Left colon (tissue), 2 donors: ENCODE measurements at regions not wholly inside any gene's neighbourhood (a gene's known extent, or its start where the extent isn't known, plus 50 kb on each side); places are given as distances from the start of the nearest gene placed in this dataset.
"Not testable (repeated sequence)": the region's sequence is repeated elsewhere in the genome, so short reads cannot be mapped to it uniquely, and the experiment has no call there.

ENCODE experiments used
- ATAC-seq: fragments of 200-7000 bp; cut with Tn5 transposase; one replicate; pipeline ENCODE4 v1.9.1; 2020; ENCODE audit warnings: mild to moderate bottlenecking, moderate library complexity
- DNase-seq, 2 donors: peaks; one replicate each; pipeline ENCODE4 v3.0.0-alpha.2; 2020
- intact Hi-C, 2 donors: fragments of 100-400 bp; cut with DNase I in 1 of 2; cut with micrococcal nuclease in 1 of 2; formaldehyde crosslinking; loops; one replicate each; pipeline versions ENCODE4 v1.11.2 to v1.14.0; 2022; cut with DNase I, micrococcal nuclease
- donor health status: DM: no; HTN: no; CAD: no.
- donor health status: DM: yes; HTN: yes; CAD: no.

DNA sequence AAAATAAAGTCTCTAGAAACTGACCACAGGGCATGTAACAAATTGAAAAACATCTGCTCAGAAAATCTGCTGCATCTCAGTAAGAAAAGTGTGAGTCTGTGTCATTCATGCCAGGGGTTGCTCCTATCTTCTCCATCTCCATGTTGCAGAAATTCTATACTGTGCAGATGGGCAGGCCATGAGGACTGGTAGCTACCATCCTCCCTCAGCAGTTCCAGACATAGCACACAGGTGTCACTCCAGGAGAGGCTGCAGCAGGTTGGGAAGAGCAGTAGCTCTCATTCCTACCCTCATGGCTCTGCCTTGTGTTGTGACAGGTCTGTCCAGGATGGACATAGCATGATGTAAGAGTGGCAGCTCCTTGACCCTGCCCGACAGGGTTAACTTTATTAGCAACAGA, 173.4 kb downstream of the NDUFS4 start:
- intact Hi-C loops: no loop called here
- no peak for DNase-seq
- no peak for ATAC-seq

DNA sequence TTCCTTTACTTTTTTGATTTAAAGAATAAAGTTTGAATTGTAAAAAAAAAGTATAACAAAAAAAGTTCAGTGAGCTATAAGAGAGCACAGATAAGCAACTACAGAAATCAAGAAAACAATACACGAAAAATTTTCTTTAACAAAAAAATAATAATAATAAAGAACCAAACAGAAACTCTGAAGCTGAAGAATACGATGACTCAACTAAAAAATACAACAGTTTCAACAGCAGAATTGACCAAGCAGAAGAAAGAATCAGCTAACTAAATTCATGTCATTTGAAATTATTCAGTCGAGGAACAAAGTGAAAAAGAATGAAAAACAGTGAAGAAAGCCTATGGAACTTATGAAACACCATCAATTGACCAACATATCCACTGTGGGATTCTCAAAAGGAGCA, 177.7 kb downstream of the NDUFS4 start:
- intact Hi-C loops: no loop called here
- DNase-seq: no peak
- ATAC-seq: no peak

DNA sequence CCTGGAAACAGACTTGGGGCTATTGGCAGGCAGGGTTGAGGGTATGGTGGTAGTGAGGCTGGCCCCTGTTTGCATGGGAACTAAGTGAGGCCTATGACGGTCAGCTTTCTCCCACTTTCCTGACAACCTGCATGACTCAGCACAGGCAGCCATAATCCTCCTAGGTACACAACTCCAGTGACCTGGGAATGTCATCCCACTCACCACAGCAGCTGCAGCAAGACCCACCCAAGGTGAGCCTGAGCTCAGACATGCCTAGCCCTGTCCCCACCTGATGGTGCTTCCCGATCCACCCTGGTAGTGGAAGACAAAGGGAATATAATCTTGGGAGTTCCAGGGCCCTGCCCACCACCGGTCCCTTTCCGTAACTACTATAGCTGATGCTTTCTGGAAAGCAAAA, 178.7 kb downstream of the NDUFS4 start:
- DNase-seq (no peak), ATAC-seq (no peak)
- intact Hi-C loops: no loop called here

DNA sequence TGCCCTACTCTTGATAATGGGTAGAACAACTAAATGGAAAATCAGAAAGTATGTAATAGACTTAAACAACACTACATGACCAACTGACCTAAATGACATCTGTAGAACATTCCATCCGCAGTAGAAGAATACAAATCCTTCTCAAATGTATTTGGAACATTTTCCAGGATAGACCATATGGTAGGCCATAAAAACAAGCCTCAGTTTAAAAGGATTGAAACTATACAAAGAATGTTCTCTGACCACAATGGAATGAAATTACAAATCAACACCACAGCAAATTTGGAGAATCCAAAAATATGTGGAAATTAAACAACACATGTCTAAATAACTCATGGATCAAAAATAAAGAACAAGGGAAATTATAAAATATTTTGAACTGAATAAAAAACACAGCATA, 189.2 kb downstream of the NDUFS4 start:
- no peak for DNase-seq
- no peak for ATAC-seq
- intact Hi-C loops: no loop called here

DNA sequence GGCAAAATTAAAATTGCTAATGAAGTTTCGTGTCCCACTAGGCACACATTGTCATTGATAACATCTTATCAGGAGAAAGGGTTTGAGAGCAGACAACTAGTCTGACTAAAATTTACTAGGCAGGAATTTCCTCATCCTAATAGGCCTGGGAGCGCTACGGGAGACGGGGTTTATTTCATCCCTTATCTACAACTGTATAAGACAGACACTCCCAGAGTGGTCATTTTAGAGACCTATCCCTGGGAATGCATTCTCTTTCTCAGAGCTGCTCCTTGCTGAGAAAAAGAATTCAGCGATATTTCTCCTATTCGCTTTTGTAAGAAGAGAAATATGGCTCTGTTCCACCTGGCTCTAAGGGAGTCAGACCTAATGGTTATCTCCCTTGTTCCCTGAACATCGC, 191.8 kb downstream of the NDUFS4 start:
- DNase-seq, ATAC-seq, intact Hi-C loops: not testable (repeated sequence)

DNA sequence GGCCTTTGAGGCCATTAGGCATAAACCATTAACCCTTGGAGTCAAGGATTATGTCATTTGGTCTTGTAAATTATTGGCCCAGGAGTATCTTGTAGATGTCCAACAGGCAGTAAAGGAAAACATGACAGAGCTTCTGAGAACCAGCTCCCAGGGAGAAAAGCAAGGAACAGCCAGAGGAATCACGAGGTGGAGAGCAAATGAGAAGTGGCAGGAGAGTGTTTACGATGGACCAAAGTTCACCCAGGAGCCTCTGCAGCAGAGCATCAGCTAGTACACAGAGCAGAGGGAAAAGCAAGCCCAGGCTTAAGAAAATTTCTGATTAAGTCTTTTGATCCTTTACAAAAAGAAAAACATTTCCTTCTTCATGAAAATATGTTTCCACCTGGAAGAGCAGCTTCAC, 206.2 kb downstream of the NDUFS4 start:
- intact Hi-C loops: no loop called here
- ATAC-seq (peak; percentile 83), DNase-seq (no peak)

DNA sequence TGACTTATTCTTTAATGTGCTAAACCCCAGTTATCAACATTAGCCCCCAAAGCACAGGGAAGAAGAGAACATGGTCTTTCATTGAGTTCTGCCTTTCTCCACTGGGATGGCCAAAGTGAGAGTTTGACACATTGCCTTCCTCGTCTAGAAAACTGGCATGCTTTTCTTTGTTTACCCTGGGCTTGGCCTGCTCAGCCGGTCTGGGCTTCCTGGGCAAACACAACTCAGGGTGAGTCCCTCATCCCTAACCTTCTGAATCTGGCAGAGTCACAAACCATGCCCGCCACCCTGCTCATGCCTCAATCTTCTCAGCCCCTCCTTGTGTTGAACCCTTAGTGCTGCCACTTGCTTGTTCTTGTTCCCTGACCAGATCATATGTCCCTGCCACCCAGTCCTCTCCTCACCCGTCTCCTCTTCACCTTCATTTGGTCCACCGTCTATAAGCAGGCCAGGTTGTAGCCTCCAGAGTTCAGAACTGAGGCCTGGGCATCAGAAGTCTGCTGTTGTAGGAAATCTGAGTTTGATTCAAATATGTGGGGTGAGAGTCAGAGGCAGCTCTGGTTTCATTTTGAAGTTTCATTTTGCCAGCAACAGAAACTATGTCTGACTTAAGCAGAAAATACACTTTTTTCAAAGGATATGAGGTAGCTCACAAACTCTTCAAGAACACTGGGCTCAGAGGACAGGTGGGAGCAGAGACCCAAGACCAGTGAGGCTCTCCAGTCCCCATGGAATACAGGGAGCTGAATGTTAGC, 217.6 kb downstream of the NDUFS4 start:
- peak; percentile 51 for ATAC-seq
- intact Hi-C loops: no loop called here
- no peak for DNase-seq

DNA sequence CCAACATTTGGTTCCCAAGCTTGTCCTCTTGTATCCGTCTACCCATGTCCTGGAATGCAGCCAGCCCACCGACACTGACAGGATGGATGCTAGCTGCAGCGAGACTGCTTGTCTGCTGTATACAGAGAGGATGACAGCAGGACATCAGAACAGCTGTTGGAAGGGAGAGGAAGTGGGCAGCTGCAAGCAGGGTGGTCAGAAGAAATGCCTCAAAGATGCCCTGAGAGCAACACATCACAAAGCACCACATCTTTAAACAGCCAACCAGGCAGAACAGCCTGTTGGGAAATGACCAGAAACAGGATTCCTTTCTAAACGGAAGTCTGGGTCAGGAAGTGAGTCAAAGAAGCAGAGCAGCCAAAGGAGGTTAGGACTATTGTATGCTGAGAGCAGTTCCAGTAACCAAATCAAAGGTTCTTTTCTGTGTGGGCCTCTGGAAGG, 219.1 kb downstream of the NDUFS4 start:
- no peak for ATAC-seq

DNA sequence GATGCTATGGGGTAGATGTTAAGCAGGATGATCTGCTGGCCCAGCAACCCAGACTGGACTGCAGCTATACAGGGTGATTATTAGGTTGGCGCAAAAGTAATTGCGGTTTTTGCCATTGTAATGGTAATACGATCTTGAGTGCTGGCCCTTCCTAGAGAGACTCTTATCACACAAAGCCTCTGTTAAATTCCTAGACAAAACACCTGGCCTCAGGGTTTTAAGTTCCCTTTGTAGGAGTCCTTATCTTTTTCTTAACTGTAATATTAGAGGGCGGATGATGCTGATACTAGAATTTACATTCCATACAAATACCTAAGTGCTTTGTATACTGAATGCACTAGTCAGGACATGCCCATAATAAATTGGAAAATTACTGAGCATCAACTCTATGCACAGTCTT, 222.2 kb downstream of the NDUFS4 start:
- intact Hi-C loops: no loop called here
- no peak for ATAC-seq

More for the DNA sequence above, 219.1 kb downstream of the NDUFS4 start:
- no peak for DNase-seq
- intact Hi-C loops: no loop called here

DNA sequence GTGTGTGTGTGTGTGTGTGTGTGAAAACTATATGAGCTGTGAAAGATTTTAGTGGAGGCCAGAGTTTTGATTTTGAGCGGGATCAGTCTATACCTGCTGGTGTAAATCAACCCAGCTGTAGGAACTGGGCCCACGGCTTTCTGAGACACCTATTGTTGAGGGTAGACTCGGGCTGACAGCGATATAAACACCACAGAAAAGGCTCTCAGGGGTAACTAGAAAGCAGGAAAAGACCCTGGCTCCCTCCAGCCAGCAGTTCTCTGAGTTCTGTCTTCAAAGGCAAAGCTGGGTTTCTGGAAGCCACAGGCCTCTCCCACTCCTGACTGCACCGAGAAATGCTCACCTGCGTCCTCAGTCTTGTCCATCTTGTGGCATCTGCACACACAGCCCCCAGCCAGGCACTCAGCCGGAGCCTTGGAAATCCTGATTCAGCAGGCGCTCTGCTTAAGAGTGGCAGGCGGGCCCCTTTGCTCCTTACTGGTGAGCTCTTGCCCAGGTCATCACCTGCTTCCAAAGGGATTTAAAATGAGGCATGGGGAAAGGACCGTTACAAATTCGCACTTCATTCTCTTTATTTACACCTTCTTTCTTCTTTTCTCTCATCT, 223.3 kb downstream of the NDUFS4 start:
- intact Hi-C loops: no loop called here

More for the DNA sequence above, 222.2 kb downstream of the NDUFS4 start:
- DNase-seq: no peak

DNA sequence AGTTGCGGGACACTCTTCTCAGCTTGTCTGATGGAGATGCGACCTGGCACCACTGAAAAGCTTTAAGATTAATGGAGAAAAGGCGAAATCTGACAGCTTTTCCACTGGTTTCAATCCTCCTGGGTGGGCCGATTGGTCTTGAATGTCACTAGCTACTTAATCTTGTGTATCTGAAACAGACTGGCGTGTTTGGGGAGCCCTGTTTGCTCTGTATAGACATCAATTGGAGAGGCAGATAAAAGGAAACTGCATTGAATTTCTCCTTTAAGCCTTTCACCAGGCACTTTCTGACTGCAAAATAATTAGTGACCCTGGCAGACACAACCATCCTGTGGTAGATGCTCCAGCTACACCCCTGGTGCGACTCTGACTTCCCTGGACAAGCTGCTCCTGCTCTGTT, 224.2 kb downstream of the NDUFS4 start:
- no peak for ATAC-seq
- intact Hi-C loops: no loop called here
- no peak for DNase-seq

More for the DNA sequence above, 223.3 kb downstream of the NDUFS4 start:
- no peak for DNase-seq
- ATAC-seq: no peak

DNA sequence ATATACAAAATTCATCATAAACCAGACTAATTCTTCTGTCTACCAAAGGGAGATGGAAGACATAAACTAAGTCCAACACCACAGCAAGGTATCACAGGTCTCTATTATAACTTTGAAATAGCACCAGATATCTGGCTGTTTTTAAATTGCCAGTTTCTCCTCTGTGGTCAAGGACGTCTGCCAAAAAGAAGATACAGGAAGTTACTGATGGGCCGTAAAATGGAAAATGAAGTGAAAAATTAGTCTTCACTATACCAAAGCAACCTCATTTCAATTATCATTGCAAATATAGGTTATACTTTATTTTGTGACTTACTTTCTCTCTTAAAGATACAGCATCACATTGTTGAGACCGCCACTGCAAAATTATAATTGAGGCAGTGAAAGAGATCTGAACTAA, 225.5 kb downstream of the NDUFS4 start:
- intact Hi-C loops: no loop called here
- DNase-seq: no peak
- no peak for ATAC-seq

DNA sequence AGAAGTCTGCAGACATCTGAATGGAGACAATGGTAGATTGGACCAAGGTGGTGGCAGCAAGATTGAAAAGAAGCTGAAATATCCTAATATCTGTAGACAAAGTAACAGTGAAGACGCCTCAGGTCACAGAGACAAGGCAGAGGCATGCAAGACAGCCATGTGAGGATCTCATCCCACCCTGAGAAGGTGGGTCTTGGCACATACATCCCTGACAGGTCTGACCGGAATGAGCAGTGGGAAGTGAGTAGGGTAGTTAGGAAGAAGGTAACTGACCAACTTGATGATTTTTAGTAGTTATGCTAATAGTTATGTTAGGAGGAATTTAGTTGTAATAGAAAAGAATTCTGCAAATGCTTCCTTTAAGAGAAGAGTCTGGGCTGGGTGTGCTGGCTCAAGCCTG, 229.6 kb downstream of the NDUFS4 start:
- no peak for DNase-seq
- intact Hi-C loops: no loop called here
- ATAC-seq: no peak

DNA sequence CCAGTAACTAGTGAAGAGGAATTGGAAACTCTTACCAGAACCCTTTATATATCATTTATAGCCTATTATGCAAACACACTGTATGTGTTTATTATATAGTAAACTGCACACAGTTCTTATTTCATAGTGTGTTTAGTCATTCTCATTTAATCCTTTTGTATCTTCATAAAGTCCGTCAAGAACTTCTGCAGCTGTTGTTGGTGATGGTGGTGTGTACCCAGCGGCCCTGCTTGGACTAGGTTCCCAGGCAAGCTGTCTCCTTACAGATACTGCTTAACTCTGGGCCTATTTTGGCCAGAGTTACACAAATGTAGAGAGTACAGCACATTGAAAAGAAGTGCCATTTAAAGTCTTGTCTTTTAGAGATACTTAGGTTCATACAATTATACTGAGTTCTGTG, 231.9 kb downstream of the NDUFS4 start:
- ATAC-seq (no peak), DNase-seq (no peak)
- intact Hi-C loops: no loop called here

DNA sequence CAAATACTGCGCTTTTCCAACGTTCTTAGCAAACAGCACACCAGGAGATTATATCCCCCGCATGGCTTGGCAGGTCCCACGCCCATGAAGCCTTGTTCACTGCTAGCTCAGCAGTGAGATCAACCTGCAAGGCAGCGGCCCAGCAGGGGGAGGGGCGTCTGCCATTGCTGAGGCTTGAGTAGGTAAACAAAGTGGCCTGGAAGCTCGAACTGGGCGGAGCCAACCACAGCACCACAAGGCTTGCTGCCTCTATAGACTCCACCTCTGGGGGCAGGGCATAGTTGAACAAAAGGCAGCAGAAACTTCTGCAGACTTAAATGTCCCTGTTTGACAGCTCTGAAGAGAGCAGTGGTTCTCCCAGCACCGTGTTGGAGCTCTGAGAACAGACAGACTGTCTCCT, 239.2 kb downstream of the NDUFS4 start:
- intact Hi-C loops, DNase-seq, ATAC-seq: not testable (repeated sequence)

DNA sequence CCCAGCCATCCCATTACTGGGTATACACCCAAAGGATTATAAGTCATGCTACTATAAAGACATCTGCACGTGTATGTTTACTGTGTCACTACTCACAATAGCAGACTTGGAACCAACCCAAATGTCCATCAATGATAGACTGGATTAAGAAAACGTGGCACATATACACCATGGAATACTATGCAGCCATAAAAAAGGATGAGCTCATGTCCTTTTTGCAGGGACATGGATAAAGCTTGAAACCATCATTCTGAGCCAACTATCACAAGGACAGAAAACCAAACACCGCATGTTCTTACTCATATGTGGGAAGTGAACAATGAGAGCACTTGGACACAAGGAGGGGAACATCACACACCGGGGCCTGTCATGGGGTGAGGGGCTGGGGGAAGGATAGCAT, 248.0 kb downstream of the NDUFS4 start:
- intact Hi-C loops, ATAC-seq, DNase-seq: not testable (repeated sequence)

DNA sequence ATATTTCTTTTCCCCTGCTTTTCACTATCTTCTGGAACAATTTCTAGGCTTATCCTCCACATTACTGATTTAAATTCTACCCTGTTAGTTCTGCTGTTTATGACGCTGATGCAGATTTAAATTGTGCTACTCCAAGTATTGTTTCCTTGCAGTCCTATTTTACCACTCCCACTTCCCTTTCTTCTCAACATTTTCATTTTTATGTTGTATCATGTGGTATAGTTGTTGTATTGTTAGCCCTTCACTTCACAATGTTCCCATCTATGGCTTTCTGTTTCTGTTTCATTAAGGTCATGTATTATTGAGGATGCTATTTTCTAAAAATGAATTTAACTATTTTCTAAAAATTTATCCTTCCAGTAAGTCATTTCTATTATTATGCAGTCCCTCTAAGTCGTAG, 254.4 kb downstream of the NDUFS4 start:
- ATAC-seq: no peak
- intact Hi-C loops: no loop called here
- no peak for DNase-seq

DNA sequence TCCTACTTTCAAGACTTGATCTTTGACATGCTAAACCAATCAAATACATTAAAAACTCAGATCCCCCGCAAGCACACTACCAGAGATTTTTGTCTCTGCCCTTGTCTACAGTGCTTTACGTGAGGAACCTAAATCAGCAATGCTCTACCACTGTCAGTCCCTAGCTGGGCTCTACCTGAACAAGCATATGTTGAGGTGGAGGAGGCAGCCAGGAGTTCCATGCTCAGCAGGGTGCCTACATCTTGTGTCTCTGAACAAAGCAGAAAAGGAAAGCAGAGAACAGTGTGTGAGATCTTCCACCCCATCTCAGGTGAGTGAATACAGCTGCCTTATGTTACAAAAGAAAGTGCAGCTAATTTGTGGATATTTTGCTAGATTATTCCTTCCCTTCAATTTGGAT, 255.0 kb downstream of the NDUFS4 start:
- DNase-seq: no peak
- ATAC-seq: no peak
- intact Hi-C loops: no loop called here

DNA sequence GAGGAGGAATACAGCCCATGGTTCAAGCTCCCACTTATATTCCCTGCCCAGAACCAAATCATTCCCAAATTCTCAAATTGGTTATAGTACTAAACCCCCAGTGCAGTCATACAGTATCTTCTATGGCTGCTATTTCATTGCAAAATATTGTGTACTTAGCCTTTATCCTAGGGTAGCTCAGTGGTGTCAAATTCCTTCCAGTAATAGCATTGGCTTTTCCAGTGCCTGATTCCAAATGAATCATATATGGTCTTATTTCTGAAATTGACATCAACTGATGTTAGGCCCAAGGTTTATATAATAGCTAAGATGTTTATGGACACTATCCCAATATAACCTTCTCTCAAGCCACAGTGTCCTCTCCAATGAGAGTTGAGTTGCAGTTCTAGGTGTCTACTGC, 256.7 kb downstream of the NDUFS4 start:
- DNase-seq (no peak), ATAC-seq (no peak)
- intact Hi-C loops: no loop called here

DNA sequence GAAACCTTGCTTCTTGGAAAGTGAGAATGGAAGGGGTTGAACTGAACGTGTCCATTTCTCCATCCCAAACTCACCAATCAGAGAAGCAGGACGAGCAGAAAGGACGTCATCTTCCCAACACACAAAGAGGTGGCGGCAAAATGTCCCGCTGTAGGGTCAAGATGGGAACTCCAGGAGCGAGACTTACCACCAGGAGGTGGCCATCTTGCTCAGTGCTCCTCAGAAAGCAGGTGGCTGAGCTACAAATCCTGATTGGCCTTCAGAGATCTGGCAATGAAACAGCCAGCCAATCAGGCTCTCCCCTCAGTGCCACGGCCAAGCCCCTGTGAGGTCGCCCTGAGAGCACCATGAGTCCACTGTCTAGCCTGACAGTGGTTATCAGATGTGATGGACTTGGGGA, 259.0 kb downstream of the NDUFS4 start:
- intact Hi-C loops: no loop called here
- DNase-seq (no peak), ATAC-seq (no peak)
